Tibial nerve (tissue), 4 donors: ENCODE measurements at regions not wholly inside any gene's neighbourhood (a gene's known extent, or its start where the extent isn't known, plus 50 kb on each side); places are given as distances from the start of the nearest gene placed in this dataset.

Source experiments
- DNase-seq, 2 donors: peaks; one replicate each; pipeline ENCODE4 v3.0.0-alpha.2; 2019; ENCODE audit warnings: low spot score in 2 of 2
- H3K27ac ChIP-seq, 4 donors: fragments of 200-600 bp; sonication (generic) in 3 of 4; one replicate each; pipeline ENCODE4 v1.5.1; 2017 to 2019; ENCODE audit warnings: mild to moderate bottlenecking in 1 of 4
- H3K27me3 ChIP-seq, 2 donors: fragments of 200-600 bp; sonication (generic) in 1 of 2; one replicate each; pipeline versions ENCODE4 v1.5.1 to v1.6.0; 2017 to 2019
- H3K36me3 ChIP-seq, 3 donors: fragments of 200-600 bp; sonication (generic); one replicate each; pipeline ENCODE4 v1.5.1; 2018 to 2019
- H3K4me1 ChIP-seq, 4 donors: fragments of 200-600 bp; sonication (generic) in 3 of 4; one replicate each; pipeline ENCODE4 v1.5.1; 2017 to 2019
- H3K4me3 ChIP-seq, 4 donors: fragments of 200-600 bp; sonication (generic) in 3 of 4; one replicate each; pipeline ENCODE4 v1.5.1; 2017 to 2019; ENCODE audit warnings: mild to moderate bottlenecking in 1 of 4, moderate library complexity in 1 of 4
- H3K9me3 ChIP-seq, 4 donors: fragments of 200-600 bp; sonication (generic) in 3 of 4; one replicate each; pipeline ENCODE4 v1.5.1; 2017 to 2019
- CTCF ChIP-seq, 5 experiments: fragments of 200-600 bp in 3 of 5; fragments of 450-650 bp in 2 of 5; sonication (generic) in 3 of 5; IDR thresholded peaks; one replicate each; pipeline ENCODE4 v1.5.1; 2016 to 2019; ENCODE audit warnings: antibody characterized with exemption in 5 of 5, mild to moderate bottlenecking in 3 of 5, moderate library complexity in 2 of 5
- EP300 ChIP-seq, 2 donors: sonication (generic); formaldehyde crosslinking; IDR thresholded peaks; one replicate each; pipeline ENCODE4 v1.6.1; 2017; ENCODE audit warnings: antibody characterized with exemption in 2 of 2, mild to moderate bottlenecking in 1 of 2
- POLR2A ChIP-seq, 2 donors: fragments of 450-650 bp; IDR thresholded peaks; one replicate each; pipeline ENCODE4 v1.6.1; 2017; ENCODE audit warnings: antibody characterized with exemption in 2 of 2, mild to moderate bottlenecking in 2 of 2, moderate library complexity in 2 of 2
- WGBS, 2 donors: methylation state at CpG; one replicate each; pipeline ENCODE4 v1.1.5; 2018; 5-methylcytosine and 5-hydroxymethylcytosine counted together

DNA sequence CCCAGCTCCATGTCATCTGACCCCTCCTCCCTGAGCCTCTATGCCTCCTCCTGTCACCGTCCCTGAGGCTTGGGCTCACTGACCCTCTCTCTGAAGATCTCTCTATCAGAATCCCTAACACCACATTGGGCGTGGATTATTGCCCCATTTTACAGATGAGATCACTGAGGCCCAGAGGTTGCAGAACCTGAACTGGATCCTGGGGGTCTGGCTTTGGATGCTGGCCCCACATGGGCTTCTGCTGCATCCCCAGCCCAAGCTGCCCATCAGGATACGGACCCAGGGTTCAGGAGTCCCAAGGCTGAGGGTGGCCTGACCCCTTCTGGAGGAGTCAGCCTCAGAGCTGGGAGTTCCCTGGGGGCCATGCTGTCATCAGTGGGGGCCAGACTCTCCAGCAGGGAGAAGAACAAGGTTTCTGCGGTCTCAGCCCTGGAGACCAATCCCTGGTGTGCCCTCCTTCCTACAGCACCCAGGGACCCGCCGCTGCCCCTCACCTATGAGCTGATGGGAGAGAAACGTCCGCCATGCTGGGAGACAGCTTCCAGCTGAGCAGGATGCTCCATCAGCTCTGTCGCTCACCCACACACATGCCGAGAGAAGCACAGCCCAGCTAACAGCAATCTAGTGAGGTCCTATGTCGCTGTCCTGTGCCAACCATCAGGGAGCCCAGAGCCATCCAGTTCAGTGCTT is 273.1 kb downstream of the UACA start:
- no peaks in the 10 kb centered on the region for H3K36me3 ChIP-seq
- TF ChIP-seq CTCF (IDR thresholded peaks at IDR 0.05), result no peak
- no peak for TF ChIP-seq POLR2A (IDR thresholded peaks at IDR 0.05)
- TF ChIP-seq EP300 (IDR thresholded peaks at IDR 0.05), result no peak
- H3K27me3 ChIP-seq, result no peaks in the 10 kb centered on the region
- 80 to 88% methylated on average over 6 to 11 of the region's 11 CpGs for WGBS, 2 donors
- no peak overlapping the region for H3K4me3 ChIP-seq
- DNase-seq, result no peak
- no peaks in the 10 kb centered on the region for H3K9me3 ChIP-seq
- H3K4me1 ChIP-seq, result peaks cover 0 to 47% (median 28%) of the 10 kb centered on the region in 4 donors
- H3K27ac ChIP-seq, result no peak overlapping the region

DNA sequence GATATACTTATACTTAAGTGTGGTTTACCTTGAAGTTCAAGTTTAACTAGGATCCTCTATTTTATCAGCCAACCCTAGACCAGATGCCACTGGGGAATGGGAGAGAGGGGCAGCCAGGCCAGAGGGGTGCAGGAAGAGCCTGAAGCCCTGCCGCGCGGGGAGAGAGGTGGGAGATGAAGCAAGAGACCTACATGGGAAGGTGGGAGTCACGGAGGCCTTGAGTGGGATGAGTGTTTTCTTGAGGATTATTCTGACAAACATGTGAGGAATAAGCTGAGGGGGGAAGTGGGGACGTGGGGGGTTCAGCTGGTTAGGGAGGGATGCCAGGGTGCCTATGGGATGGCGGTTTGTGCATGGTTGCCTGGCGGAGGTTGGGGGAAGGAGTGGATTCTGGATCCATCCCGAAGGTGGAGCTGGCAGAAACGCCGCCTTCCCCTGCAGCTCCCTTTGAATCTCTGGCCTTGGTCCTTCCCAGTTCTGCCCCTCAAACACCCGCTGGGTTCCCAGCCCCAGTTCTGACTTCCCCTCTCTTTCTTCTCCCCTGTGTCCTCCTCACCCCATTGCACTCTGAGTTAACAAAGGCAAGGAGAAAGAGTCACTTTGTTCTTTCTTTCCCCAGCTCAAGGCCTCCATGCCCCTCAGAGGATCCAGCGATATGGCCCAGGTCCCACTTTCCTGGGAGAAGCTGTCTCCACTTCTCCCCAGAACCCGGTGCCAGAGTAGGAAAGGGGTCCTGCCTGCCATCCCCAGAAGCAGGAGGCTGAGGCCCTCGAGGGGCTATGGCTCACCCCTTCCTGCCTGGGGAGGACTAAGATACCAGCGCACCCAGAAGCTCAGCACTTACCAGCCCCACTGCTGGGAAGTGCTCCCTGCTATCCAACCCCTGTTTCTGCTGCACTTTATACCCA is 274.2 kb downstream of the UACA start:
- Histone ChIP-seq H3K4me3 (no peak overlapping the region), H3K27me3 (no peaks in the 10 kb centered on the region), H3K36me3 (no peaks in the 10 kb centered on the region), H3K27ac (no peak overlapping the region), H3K9me3 (no peaks in the 10 kb centered on the region), H3K4me1 (peaks cover 0 to 36% (median 24%) of the 10 kb centered on the region in 4 donors)
- no peak for DNase-seq
- 78 to 80% methylated on average over 15 of the region's 15 CpGs for WGBS, 2 donors
- no peak for TF ChIP-seq POLR2A (IDR thresholded peaks at IDR 0.05)
- TF ChIP-seq CTCF (IDR thresholded peaks at IDR 0.05), result no peak
- no peak for TF ChIP-seq EP300 (IDR thresholded peaks at IDR 0.05)

GRCh38 chr15:70488002-70488605 is 275.3 kb downstream of the UACA start:
- 23 to 26% methylated on average over 6 of the region's 6 CpGs for WGBS, 2 donors
- Histone ChIP-seq H3K4me1 (peaks cover 0 to 30% (median 17%) of the 10 kb centered on the region in 4 donors), H3K36me3 (no peaks in the 10 kb centered on the region), H3K9me3 (no peaks in the 10 kb centered on the region), H3K4me3 (no peak overlapping the region), H3K27ac (no peak overlapping the region), H3K27me3 (no peaks in the 10 kb centered on the region)
- TF ChIP-seq POLR2A (IDR thresholded peaks at IDR 0.05) (no peak), EP300 (IDR thresholded peaks at IDR 0.05) (no peak), CTCF (IDR thresholded peaks at IDR 0.05) (peak; percentile 94 to 96 (median 95))
- peak; percentile 62 to 86 for DNase-seq

DNA sequence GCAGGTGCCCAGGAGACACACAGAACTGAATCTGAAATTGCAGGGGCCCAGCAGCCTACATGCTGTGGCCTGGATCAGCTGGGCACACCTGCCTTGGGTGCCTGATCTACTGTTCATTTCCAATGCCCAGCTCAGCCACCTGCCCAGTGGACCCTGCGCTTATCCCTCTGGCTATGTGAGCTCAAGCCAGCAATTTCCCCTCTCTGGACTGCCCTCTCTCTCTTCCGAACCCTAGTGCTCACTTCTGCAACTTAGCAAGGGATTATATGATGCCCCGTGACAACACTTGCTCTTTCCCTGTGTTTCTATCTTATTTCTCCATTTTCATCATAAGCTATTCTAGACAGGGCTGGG is 276.0 kb downstream of the UACA start:
- H3K9me3 ChIP-seq, result no peaks in the 10 kb centered on the region

More for the DNA sequence above, 276.0 kb downstream of the UACA start:
- 80 to 85% methylated on average over 3 of the region's 3 CpGs for WGBS, 2 donors
- TF ChIP-seq EP300 (IDR thresholded peaks at IDR 0.05) (no peak), POLR2A (IDR thresholded peaks at IDR 0.05) (no peak), CTCF (IDR thresholded peaks at IDR 0.05) (no peak)
- Histone ChIP-seq H3K36me3 (no peaks in the 10 kb centered on the region), H3K27ac (no peak overlapping the region), H3K27me3 (no peaks in the 10 kb centered on the region), H3K4me1 (peaks cover 0 to 23% (median 13%) of the 10 kb centered on the region in 4 donors), H3K4me3 (no peak overlapping the region)
- no peak for DNase-seq
